ENCODE measurements at regions not wholly inside any gene's neighbourhood (a gene's known extent, or its start where the extent isn't known, plus 50 kb on each side); places are given as distances from the start of the nearest gene placed in this dataset.

GRCh38 chr9:108194154-108194553 lies 661.6 kb downstream of the ACTL7B start:
- Histone ChIP-seq H3K4me2 (ENCODE audit: low read depth, low read length) (no peak overlapping the region), H3K79me2 (ENCODE audit: insufficient read depth, low read length) (no peaks in the 10 kb centered on the region), H3K4me3 (replicated peaks in 1 of 3; ENCODE audit: insufficient read depth in 1 of 3, low read depth in 2 of 3, low read length in 3 of 3) (no peak overlapping the region), H3K9ac (ENCODE audit: insufficient read depth, low read depth, low read length) (no peak overlapping the region), H3K4me1 (ENCODE audit: insufficient read depth, low read length) (no peaks in the 10 kb centered on the region), H4K20me1 (ENCODE audit: insufficient read depth, low read length) (no peaks in the 10 kb centered on the region), H3K36me3 (replicated peaks in 1 of 2; ENCODE audit: control insufficient read depth in 1 of 2, insufficient read depth in 2 of 2, low read length in 2 of 2) (no peaks in the 10 kb centered on the region), H3K9me3 (ENCODE audit: low read length) (no peaks in the 10 kb centered on the region), H2AFZ (ENCODE audit: low read length) (no peak overlapping the region), H3K27me3 (ENCODE audit: control insufficient read depth in 1 of 2, insufficient read depth in 2 of 2, low read length in 2 of 2) (no peaks in the 10 kb centered on the region), H3K27ac (ENCODE audit: extremely low read length, insufficient read depth, low read length) (no peak overlapping the region)
- CTCF ChIA-PET (ENCODE audit: low intra/inter-chr PET ratio, low total read pairs) = no interaction called here
- TF ChIP-seq RAD51 (IDR thresholded peaks at IDR 0.05; ENCODE audit: borderline replicate concordance) (no peak), NR2F1 (CRISPR knock-in tag; IDR thresholded peaks at IDR 0.05) (no peak), NCOA5 (CRISPR knock-in tag; IDR thresholded peaks at IDR 0.05) (no peak), ZNF292 (CRISPR knock-in tag; IDR thresholded peaks at IDR 0.05; ENCODE audit: borderline replicate concordance, low read depth) (no peak), MAZ (IDR thresholded peaks at IDR 0.05; ENCODE audit: borderline replicate concordance, low read depth, low read length) (no peak), MAZ (CRISPR knock-in tag; IDR thresholded peaks at IDR 0.05; ENCODE audit: low read depth) (no peak), FOXJ3 (CRISPR knock-in tag; IDR thresholded peaks at IDR 0.05; ENCODE audit: borderline replicate concordance) (no peak), PRMT3 (CRISPR knock-in tag; IDR thresholded peaks at IDR 0.05; ENCODE audit: borderline replicate concordance, low read depth) (no peak), ZNF260 (CRISPR knock-in tag; IDR thresholded peaks at IDR 0.05; ENCODE audit: borderline replicate concordance, low read depth) (no peak), FOXK2 (IDR thresholded peaks at IDR 0.05) (no peak), KAT2B (IDR thresholded peaks at IDR 0.05; ENCODE audit: borderline replicate concordance, low read depth, low read length) (no peak), MNT (IDR thresholded peaks at IDR 0.05) (no peak), E2F2 (CRISPR knock-in tag; IDR thresholded peaks at IDR 0.05; ENCODE audit: borderline replicate concordance) (no peak), REXO4 (CRISPR knock-in tag; IDR thresholded peaks at IDR 0.05; ENCODE audit: borderline replicate concordance) (no peak), ZNF275 (CRISPR knock-in tag; IDR thresholded peaks at IDR 0.05; ENCODE audit: borderline replicate concordance) (no peak), HMG20A (CRISPR knock-in tag; IDR thresholded peaks at IDR 0.05; ENCODE audit: borderline replicate concordance) (no peak), ZNF10 (CRISPR knock-in tag; IDR thresholded peaks at IDR 0.05; ENCODE audit: borderline replicate concordance, low read depth) (no peak), SPEN (CRISPR knock-in tag; IDR thresholded peaks at IDR 0.05; ENCODE audit: low read depth) (no peak)
- no peak for ATAC-seq
- FAIRE-seq = no peak
- intact Hi-C loops (cut with micrococcal nuclease; ENCODE audit: unreplicated experiment) (no loop called here), in situ Hi-C loops (cut with HindIII; ENCODE audit: extremely low pct_ligation_motif_present, low pct_unique_long_range_greater_than_20kb) (no loop called here)
- POLR2A ChIA-PET = no interaction called here
- BruUV-seq (replicated peaks) = no TSS peak
- no peak for DNase-seq (ENCODE audit: low spot score)

Measured in HepG2 (cell line).